Left hindlimb (tissue), 1 donor: ENCODE measurements at regions not wholly inside any gene's neighbourhood (a gene's known extent, or its start where the extent isn't known, plus 50 kb on each side); places are given as distances from the start of the nearest gene placed in this dataset.
"Not testable (repeated sequence)": the region's sequence is repeated elsewhere in the genome, so short reads cannot be mapped to it uniquely, and the experiment has no call there.

Experiments
- DNase-seq: peaks from one replicate; pipeline ENCODE4 v3.0.0-alpha.2; 2018

GRCh38 chr2:167575276-167575675, 672.1 kb downstream of the STK39 start:
- DNase-seq = no peak

GRCh38 chr2:167572883-167573619, 674.3 kb downstream of the STK39 start:
- DNase-seq = no peak

GRCh38 chr2:167570370-167570769, 677.0 kb downstream of the STK39 start:
- no peak for DNase-seq

GRCh38 chr2:167563885-167564619, 675.8 kb downstream of the XIRP2 start:
- not testable (repeated sequence) for DNase-seq

- not testable (repeated sequence) for DNase-seq
Measured at GRCh38 chr2:167558272-167558991, 670.2 kb downstream of the XIRP2 start.

- no peak for DNase-seq
Measured at GRCh38 chr2:167555098-167555720, 666.9 kb downstream of the XIRP2 start.

GRCh38 chr2:167553635-167554034, 665.4 kb downstream of the XIRP2 start:
- no peak for DNase-seq

GRCh38 chr2:167551416-167551815, 663.1 kb downstream of the XIRP2 start:
- no peak for DNase-seq

GRCh38 chr2:167550448-167550847, 662.2 kb downstream of the XIRP2 start:
- DNase-seq = no peak

- no peak for DNase-seq
Measured at GRCh38 chr2:167548396-167548795, 660.1 kb downstream of the XIRP2 start.

GRCh38 chr2:167544602-167545001, 656.3 kb downstream of the XIRP2 start:
- no peak for DNase-seq

GRCh38 chr2:167543721-167544120, 655.4 kb downstream of the XIRP2 start:
- no peak for DNase-seq

GRCh38 chr2:167537743-167538142, 649.5 kb downstream of the XIRP2 start:
- no peak for DNase-seq

- no peak for DNase-seq
Measured at GRCh38 chr2:167534443-167534842, 646.2 kb downstream of the XIRP2 start.

GRCh38 chr2:167524786-167525185, 636.5 kb downstream of the XIRP2 start:
- DNase-seq = no peak

GRCh38 chr2:167510071-167510759, 621.9 kb downstream of the XIRP2 start:
- no peak for DNase-seq

GRCh38 chr2:167509586-167509985, 621.3 kb downstream of the XIRP2 start:
- DNase-seq = peak; percentile 22

- DNase-seq = no peak
Measured at GRCh38 chr2:167508709-167509108, 620.4 kb downstream of the XIRP2 start.

- DNase-seq = no peak
Measured at GRCh38 chr2:167506395-167506794, 618.1 kb downstream of the XIRP2 start.

- no peak for DNase-seq
Measured at GRCh38 chr2:167504695-167505094, 616.4 kb downstream of the XIRP2 start.

GRCh38 chr2:167504061-167504460, 615.8 kb downstream of the XIRP2 start:
- DNase-seq = no peak

- DNase-seq = no peak
Measured at GRCh38 chr2:167501618-167502017, 613.3 kb downstream of the XIRP2 start.

- DNase-seq = no peak
Measured at GRCh38 chr2:167493862-167494261, 605.6 kb downstream of the XIRP2 start.
